IMR-90 (cell line): ENCODE measurements at regions not wholly inside any gene's neighbourhood (a gene's known extent, or its start where the extent isn't known, plus 50 kb on each side); places are given as distances from the start of the nearest gene placed in this dataset.

Source experiments
- ATAC-seq: fragments of 200-7000 bp; cut with Tn5 transposase; 2 replicates; pipeline ENCODE4 v1.9.1; 2020; ENCODE audit warnings: low read depth, mild to moderate bottlenecking, moderate library complexity
- BruUV-seq: library from RNA; stranded (reverse); fragments of 400-500 nt; replicated peaks from 2 replicates; lab custom pipeline; 2021; lab: Mats Ljungman, UMichigan
- CTCF ChIA-PET: fragments of 300-600 bp; formaldehyde crosslinking; extraction: SDS; loops from one replicate; lab custom pipeline; 2021; ENCODE audit warnings: antibody characterized with exemption; lab: Yijun Ruan, JAX
- POLR2A ChIA-PET: fragments of 300-600 bp; sonication (Branson Sonifier 250); formaldehyde crosslinking; loops from one replicate; lab custom pipeline; 2022; ENCODE audit warnings: antibody characterized with exemption; ENCODE audit not compliant: unreplicated experiment; lab: Charles Lee
- DNase-seq: peaks from one replicate; pipeline ENCODE4 v3.0.0; 2013
- H2AFZ ChIP-seq: replicated peaks from 2 replicates; pipeline ENCODE3; 2013; ENCODE audit warnings: low read length, mild to moderate bottlenecking; ENCODE audit not compliant: poor library complexity
- H2AK5ac ChIP-seq: 2 replicates; pipeline ENCODE4 v1.6.1; 2013; ENCODE audit warnings: low read depth, low read length, inconsistent platforms
- H2AK9ac ChIP-seq: replicated peaks from 2 replicates; pipeline ENCODE3; 2013; ENCODE audit warnings: mild to moderate bottlenecking, low read depth, low read length, moderate library complexity; ENCODE audit not compliant: poor library complexity
- H2BK120ac ChIP-seq: 2 replicates; pipeline ENCODE4 v1.6.1; 2013; ENCODE audit warnings: low read depth, low read length, inconsistent platforms
- H2BK15ac ChIP-seq: 3 replicates; pipeline ENCODE4 v1.6.1; 2013; ENCODE audit warnings: low read depth, low read length, inconsistent platforms
- H2BK20ac ChIP-seq: 2 replicates; pipeline ENCODE4 v1.6.1; 2013; ENCODE audit warnings: low read depth, mild to moderate bottlenecking, inconsistent platforms, low read length, moderate library complexity
- H2BK5ac ChIP-seq: 2 replicates; pipeline ENCODE4 v1.6.1; 2013; ENCODE audit warnings: mild to moderate bottlenecking, low read depth, low read length, inconsistent platforms; ENCODE audit not compliant: poor library complexity, severe bottlenecking
- H3K14ac ChIP-seq: replicated peaks from 2 replicates; pipeline ENCODE4 v1.6.1; 2013; ENCODE audit warnings: low read depth, low read length, inconsistent platforms
- H3K18ac ChIP-seq: 2 replicates; pipeline ENCODE4 v1.6.1; 2013; ENCODE audit warnings: low read depth, low read length, control low read depth
- H3K23ac ChIP-seq: 2 replicates; pipeline ENCODE4 v1.6.1; 2013; ENCODE audit warnings: low read depth, low read length, inconsistent platforms
- H3K27ac ChIP-seq: 2 replicates; pipeline ENCODE4 v1.5.1; 2013; ENCODE audit warnings: mild to moderate bottlenecking, control low read depth, low read length; ENCODE audit not compliant: insufficient read depth
- H3K27me3 ChIP-seq: 2 replicates; pipeline ENCODE4 v1.6.1; 2013; ENCODE audit warnings: low read length; ENCODE audit not compliant: control insufficient read depth, insufficient read depth
- H3K36me3 ChIP-seq: 2 replicates; pipeline ENCODE4 v1.6.1; 2013; ENCODE audit warnings: low read length, mixed read lengths; ENCODE audit not compliant: control insufficient read depth, insufficient read depth
- H3K4ac ChIP-seq: 2 replicates; pipeline ENCODE4 v1.6.1; 2013; ENCODE audit warnings: low read depth, low read length, inconsistent platforms
- H3K4me1 ChIP-seq: 2 replicates; pipeline ENCODE4 v1.6.1; 2013; ENCODE audit warnings: low read length, mixed read lengths; ENCODE audit not compliant: control insufficient read depth, insufficient read depth
- H3K4me2 ChIP-seq: 2 replicates; pipeline ENCODE4 v1.6.1; 2013; ENCODE audit warnings: low read depth, mild to moderate bottlenecking, control low read depth, low read length, moderate library complexity
- H3K4me3 ChIP-seq: 2 replicates; pipeline ENCODE4 v1.5.1; 2013; ENCODE audit warnings: low read depth, mild to moderate bottlenecking, control low read depth, low read length, moderate library complexity; ENCODE audit not compliant: insufficient read depth
- H3K56ac ChIP-seq: 2 replicates; pipeline ENCODE4 v1.6.1; 2013; ENCODE audit warnings: low read length, inconsistent platforms; ENCODE audit not compliant: insufficient read depth; ENCODE audit errors: extremely low read depth
- H3K79me1 ChIP-seq, 2 experiments: 2 replicates each; pipeline ENCODE4 v1.6.1; 2013; ENCODE audit warnings: low read length in 2 of 2, inconsistent platforms in 1 of 2, low read depth in 1 of 2
- H3K9ac ChIP-seq: 2 replicates; pipeline ENCODE4 v1.6.1; 2013; ENCODE audit warnings: low read depth, low read length, control low read depth
- H3K9me1 ChIP-seq: 2 replicates; pipeline ENCODE4 v1.6.1; 2013; ENCODE audit warnings: low read length, inconsistent platforms; ENCODE audit not compliant: insufficient read depth
- H3K9me3 ChIP-seq: 2 replicates; pipeline ENCODE4 v1.6.1; 2013; ENCODE audit warnings: low read length; ENCODE audit not compliant: control insufficient read depth, insufficient read depth
- H4K20me1 ChIP-seq: 2 replicates; pipeline ENCODE4 v1.6.1; 2013; ENCODE audit warnings: low read length, inconsistent platforms; ENCODE audit not compliant: insufficient read depth
- H4K5ac ChIP-seq: 2 replicates; pipeline ENCODE4 v1.6.1; 2013; ENCODE audit warnings: mild to moderate bottlenecking, low read depth, low read length, control low read depth
- H4K8ac ChIP-seq, 2 experiments: 2 replicates each; pipeline ENCODE4 v1.6.1; 2013; ENCODE audit warnings: low read depth in 2 of 2, low read length in 2 of 2, control low read depth in 1 of 2, inconsistent platforms in 1 of 2
- H4K91ac ChIP-seq: 2 replicates; pipeline ENCODE4 v1.6.1; 2013; ENCODE audit warnings: low read depth, low read length, inconsistent platforms; ENCODE audit not compliant: insufficient read depth
- CTCF ChIP-seq: conservative IDR thresholded peaks from 2 replicates; pipeline ENCODE4 v1.5.1; 2012; ENCODE audit warnings: mild to moderate bottlenecking, low read depth, low read length, improper control_type of control experiment
- ELK1 ChIP-seq: fragments of 150-350 bp; IDR thresholded peaks from 2 replicates; pipeline ENCODE4 v1.6.1; 2016; ENCODE audit warnings: low read depth, mild to moderate bottlenecking, low read length, moderate library complexity, borderline replicate concordance
- FOS ChIP-seq: fragments of 150-350 bp; IDR thresholded peaks from 2 replicates; pipeline ENCODE4 v1.6.1; 2016; ENCODE audit warnings: low read depth, low read length
- MAZ ChIP-seq: IDR thresholded peaks from 2 replicates; pipeline ENCODE4 v1.6.1; 2012; ENCODE audit warnings: low read depth, mild to moderate bottlenecking, low read length, improper control_type of control experiment, moderate library complexity, borderline replicate concordance
- MXI1 ChIP-seq: IDR thresholded peaks from 2 replicates; pipeline ENCODE4 v1.6.1; 2012; ENCODE audit warnings: low read depth, mild to moderate bottlenecking, low read length, moderate library complexity, borderline replicate concordance
- NFE2L2 ChIP-seq: fragments of 150-350 bp; IDR thresholded peaks from 2 replicates; pipeline ENCODE4 v1.6.1; 2016; ENCODE audit warnings: low read depth, mild to moderate bottlenecking, low read length
- RAD21 ChIP-seq: IDR thresholded peaks from 2 replicates; pipeline ENCODE4 v1.6.1; 2012; ENCODE audit warnings: low read length, improper control_type of control experiment
- RCOR1 ChIP-seq: IDR thresholded peaks from 2 replicates; pipeline ENCODE4 v1.6.1; 2012; ENCODE audit warnings: mild to moderate bottlenecking, low read length, improper control_type of control experiment; ENCODE audit not compliant: insufficient replicate concordance
- RFX5 ChIP-seq: IDR thresholded peaks from 2 replicates; pipeline ENCODE4 v1.8.0; 2012; ENCODE audit warnings: low read depth, mild to moderate bottlenecking, low read length, moderate library complexity
- WGBS, 2 experiments: methylation state at CpG; one replicate each; pipeline versions ENCODE4 v1.1.5 to v1.1.7; 2013; ENCODE audit warnings: missing lambda C conversion rate in 2 of 2; ENCODE audit not compliant: insufficient read length in 1 of 2; ENCODE audit errors: extremely low coverage in 2 of 2; 5-methylcytosine and 5-hydroxymethylcytosine counted together
- dilution Hi-C: fragments of 300-500 bp; cut with HindIII; formaldehyde crosslinking; loops from one replicate; pipeline ENCODE4 v1.14.3; 2018; ENCODE audit warnings: low sequenced_read_pairs; ENCODE audit not compliant: unreplicated experiment
- in situ Hi-C: fragments of 300-500 bp; cut with MboI; formaldehyde crosslinking; loops from 3 replicates; pipeline ENCODE4 v1.14.3; 2019; ENCODE audit warnings: low sequenced_read_pairs, inconsistent platforms, mixed read lengths
- intact Hi-C: fragments of 100-400 bp; cut with micrococcal nuclease; formaldehyde crosslinking; loops from 2 replicates; pipeline ENCODE4 v1.10.0; 2022

DNA sequence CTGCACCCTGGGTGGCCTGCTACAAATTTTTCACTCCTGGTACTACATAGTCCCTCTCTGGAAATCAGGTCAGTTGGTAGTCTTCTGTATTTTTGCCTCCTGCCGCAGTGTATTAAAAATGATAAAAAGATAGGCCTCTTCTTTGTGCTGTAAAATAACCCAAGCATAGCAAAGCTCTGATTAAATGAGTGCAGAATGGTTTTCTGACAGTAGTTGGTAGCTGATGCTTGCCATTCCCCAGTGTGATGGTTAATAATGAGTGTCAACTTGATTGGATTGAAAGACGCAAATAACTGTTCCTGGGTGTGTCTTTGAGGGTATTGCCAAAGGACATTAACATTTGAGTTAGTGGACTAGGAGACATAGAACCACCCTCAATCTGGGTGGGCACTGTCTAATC, 264.4 kb upstream of the ZNF717 start (continued):
- TF ChIP-seq FOS = no peak
- TF ChIP-seq NFE2L2 = no peak
- TF ChIP-seq RAD21 = no peak
- no peak for TF ChIP-seq MXI1

GRCh38 chr3:76051145-76051544, 265.8 kb upstream of the ZNF717 start:
- H2AK9ac ChIP-seq = no peak overlapping the region
- H3K36me3 ChIP-seq = no peaks in the 10 kb centered on the region
- H3K18ac ChIP-seq = no peak overlapping the region
- dilution Hi-C loops (no loop called here), in situ Hi-C loops (no loop called here), intact Hi-C loops (no loop called here)
- no peak overlapping the region for H3K56ac ChIP-seq
- no peak overlapping the region for H2BK5ac ChIP-seq
- ATAC-seq = no peak
- no peaks in the 10 kb centered on the region for H3K4me1 ChIP-seq
- H3K4me2 ChIP-seq = no peak overlapping the region
- no peak overlapping the region for H2AFZ ChIP-seq
- H4K20me1 ChIP-seq = no peaks in the 10 kb centered on the region
- H2BK120ac ChIP-seq = no peak overlapping the region
- no peak overlapping the region for H3K4ac ChIP-seq
- no peak overlapping the region for H2AK5ac ChIP-seq
- no peak overlapping the region for H3K14ac ChIP-seq
- H3K4me3 ChIP-seq = no peak overlapping the region
- CTCF ChIA-PET = no interaction called here
- H3K27me3 ChIP-seq = no peaks in the 10 kb centered on the region
- no peak overlapping the region for H4K8ac ChIP-seq
- WGBS, 2 experiments = no CpG with 5 or more reads among the region's 3 CpGs
- H3K27ac ChIP-seq = no peak overlapping the region
- no peak for TF ChIP-seq NFE2L2
- TF ChIP-seq FOS = no peak
- no peak for TF ChIP-seq ELK1
- TF ChIP-seq CTCF = no peak
- no peak for TF ChIP-seq MAZ
- TF ChIP-seq RCOR1 = no peak
- no peak for TF ChIP-seq RFX5
- no peak overlapping the region for H2BK20ac ChIP-seq
- no peaks in the 10 kb centered on the region for H3K9me1 ChIP-seq
- H3K9me3 ChIP-seq = no peaks in the 10 kb centered on the region
- no TSS peak for BruUV-seq
- H3K23ac ChIP-seq = no peak overlapping the region
- no peak overlapping the region for H3K9ac ChIP-seq
- H3K79me1 ChIP-seq = no peaks in the 10 kb centered on the region
- no peak for DNase-seq
- POLR2A ChIA-PET = no interaction called here
- H4K5ac ChIP-seq = no peak overlapping the region
- H4K91ac ChIP-seq = no peak overlapping the region
- H2BK15ac ChIP-seq = no peak overlapping the region
